Renal cortical epithelial cell (primary cell): ENCODE measurements at regions not wholly inside any gene's neighbourhood (a gene's known extent, or its start where the extent isn't known, plus 50 kb on each side); places are given as distances from the start of the nearest gene placed in this dataset.

Source experiments
- DNase-seq: peaks from one replicate; pipeline ENCODE4 v3.0.0-alpha.2; 2011; ENCODE audit warnings: low read depth

GRCh38 chr22:49097171-49097925 is 730.3 kb downstream of the BRD1 start:
- no peak for DNase-seq

- DNase-seq: no peak
Observed at GRCh38 chr22:49096476-49096875, 731.2 kb downstream of the BRD1 start.

DNA sequence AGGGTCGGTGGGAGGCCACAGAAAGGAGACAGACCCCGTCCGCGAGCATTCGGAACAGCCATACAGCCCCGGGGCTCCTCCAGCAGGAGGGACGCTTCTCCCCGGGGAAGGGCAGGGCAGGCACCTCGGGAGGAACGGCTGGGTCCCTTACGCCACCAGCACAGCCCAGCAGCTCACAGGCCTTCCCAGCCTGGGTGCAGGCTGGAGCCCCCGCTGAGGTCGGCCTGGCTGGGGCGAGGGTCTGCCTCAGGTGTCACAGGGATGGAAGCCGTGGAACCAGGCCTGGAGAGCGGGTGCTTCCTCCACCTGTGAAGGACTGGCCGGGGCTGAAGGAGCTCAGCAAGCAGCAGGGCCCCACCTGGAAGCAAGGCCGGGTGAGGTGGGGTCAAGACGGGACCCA is 732.3 kb downstream of the BRD1 start:
- no peak for DNase-seq

DNA sequence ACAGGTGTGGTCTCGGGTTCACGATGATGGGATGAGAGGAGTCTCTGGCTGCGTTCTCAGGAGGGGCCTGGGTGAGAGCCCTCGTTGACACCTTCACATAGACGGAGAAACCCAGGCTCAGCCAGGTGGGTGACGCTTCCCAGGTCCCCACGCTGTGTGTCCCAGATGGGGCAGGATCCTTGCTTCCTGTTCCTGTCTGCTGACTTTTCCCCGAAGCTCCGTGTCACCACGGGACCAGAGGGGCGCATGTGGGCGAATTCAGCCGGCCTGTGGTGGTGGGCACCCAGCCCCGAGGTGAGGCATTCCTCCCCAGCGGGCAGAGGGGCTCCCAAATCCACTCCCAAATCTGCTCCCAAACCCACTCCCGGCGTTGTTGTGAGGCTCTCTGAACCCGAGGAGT is 732.8 kb downstream of the BRD1 start:
- DNase-seq: no peak

- no peak for DNase-seq
Observed at GRCh38 chr22:49094151-49094550, 733.5 kb downstream of the BRD1 start.

GRCh38 chr22:49093192-49093880 is 734.3 kb downstream of the BRD1 start:
- no peak for DNase-seq

- DNase-seq: no peak
Observed at GRCh38 chr22:49092716-49093115, 735.0 kb downstream of the BRD1 start.

- DNase-seq: no peak
Observed at GRCh38 chr22:49091917-49092545, 735.6 kb downstream of the BRD1 start.

DNA sequence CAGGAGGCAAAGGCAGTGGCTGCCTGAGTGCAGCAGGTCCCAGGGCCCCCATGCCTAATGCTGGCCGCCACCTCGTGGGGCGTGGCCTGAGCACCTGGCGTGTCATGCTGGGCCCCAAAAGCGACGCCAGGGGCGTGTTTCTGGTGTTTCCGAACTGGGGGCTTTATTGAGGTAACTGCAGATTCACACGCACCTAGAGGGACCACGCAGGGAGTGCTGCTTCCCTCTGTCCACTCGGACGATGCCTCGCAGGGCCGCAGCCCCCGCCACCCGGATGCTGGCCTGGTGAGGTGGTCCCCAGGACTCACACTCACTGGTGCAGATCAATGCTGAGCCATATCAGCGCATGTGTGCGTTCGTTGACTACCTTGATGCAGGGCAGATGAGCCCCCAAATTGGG is 736.2 kb downstream of the BRD1 start:
- no peak for DNase-seq

- DNase-seq: no peak
Observed at GRCh38 chr22:49090853-49091135, 736.9 kb downstream of the BRD1 start.

GRCh38 chr22:49090061-49090852 is 737.4 kb downstream of the BRD1 start:
- DNase-seq: no peak

GRCh38 chr22:49088801-49089791 is 738.6 kb downstream of the BRD1 start:
- no peak for DNase-seq

GRCh38 chr22:49087716-49088601 is 739.7 kb downstream of the BRD1 start:
- DNase-seq: no peak

GRCh38 chr22:49087198-49087597 is 740.5 kb downstream of the BRD1 start:
- no peak for DNase-seq

- no peak for DNase-seq
Observed at GRCh38 chr22:49086606-49087157, 741.0 kb downstream of the BRD1 start.

GRCh38 chr22:49086181-49086580 is 741.5 kb downstream of the BRD1 start:
- no peak for DNase-seq

GRCh38 chr22:49084206-49084605 is 743.5 kb downstream of the BRD1 start:
- DNase-seq: no peak

- DNase-seq: no peak
Observed at GRCh38 chr22:49083607-49084006, 744.1 kb downstream of the BRD1 start.

- DNase-seq: no peak
Observed at GRCh38 chr22:49082451-49082850, 745.2 kb downstream of the BRD1 start.

DNA sequence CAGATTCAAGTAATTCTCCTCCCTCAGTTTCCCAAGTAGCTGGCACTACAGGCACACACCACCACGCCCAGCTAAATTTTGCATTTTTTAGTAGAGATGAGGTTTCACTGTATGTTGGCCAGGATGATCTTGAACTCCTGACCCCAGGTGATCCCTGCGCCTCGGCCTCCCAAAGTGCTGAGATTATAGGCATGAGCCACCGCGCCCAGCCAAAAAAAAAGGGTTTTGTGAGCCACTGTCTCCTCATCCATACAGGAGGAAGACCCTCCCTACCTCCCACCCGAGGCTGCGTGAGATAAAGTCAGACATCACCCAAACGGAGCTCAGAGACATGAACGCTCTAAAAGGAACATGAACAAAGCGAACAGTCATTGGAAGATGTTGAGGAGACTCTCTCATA is 745.7 kb downstream of the BRD1 start:
- no peak for DNase-seq
